C4-2B (cell line): ENCODE measurements at regions not wholly inside any gene's neighbourhood (a gene's known extent, or its start where the extent isn't known, plus 50 kb on each side); places are given as distances from the start of the nearest gene placed in this dataset.

Experiments used
- H3K27ac ChIP-seq: fragments of 450-650 bp; 2 replicates; pipeline ENCODE4 v1.5.1; 2017
- CTCF ChIP-seq: fragments of 450-650 bp; conservative IDR thresholded peaks from 2 replicates; pipeline ENCODE4 v1.5.1; 2017; ENCODE audit warnings: mild to moderate bottlenecking
- ZFX ChIP-seq: fragments of 450-650 bp; IDR thresholded peaks from 2 replicates; pipeline ENCODE4 v1.6.1; 2017

- no peak overlapping the region for H3K27ac ChIP-seq
- TF ChIP-seq ZFX (no peak), CTCF (no peak)
Observed at GRCh38 chr9:108001237-108001636, 511.7 kb upstream of the KLF4 start.

DNA sequence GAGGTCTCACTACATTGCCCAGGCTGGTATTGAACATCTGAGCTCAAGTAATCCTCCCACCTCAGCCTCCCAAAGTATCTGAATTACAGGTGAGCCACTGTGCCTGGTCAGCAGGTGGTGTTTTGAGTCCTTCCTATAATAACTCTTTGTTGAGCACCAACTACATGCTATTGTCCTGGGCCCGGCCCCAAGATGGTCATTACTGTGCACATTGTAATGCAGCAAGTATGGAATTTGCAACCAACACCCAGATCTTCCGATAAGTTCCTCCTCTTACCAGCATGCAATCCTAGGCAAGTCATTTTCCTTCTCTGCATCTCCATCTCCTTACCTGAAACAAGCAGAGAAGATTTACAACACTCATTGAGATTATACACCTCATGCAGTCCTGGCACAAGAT lies 510.3 kb upstream of the KLF4 start:
- no peak overlapping the region for H3K27ac ChIP-seq
- TF ChIP-seq CTCF (no peak), ZFX (no peak)

- TF ChIP-seq CTCF (no peak), ZFX (no peak)
- H3K27ac ChIP-seq, result no peak overlapping the region
Observed at GRCh38 chr9:107999011-107999410, 509.4 kb upstream of the KLF4 start.

GRCh38 chr9:107994648-107995047 lies 505.1 kb upstream of the KLF4 start:
- H3K27ac ChIP-seq, result no peak overlapping the region

DNA sequence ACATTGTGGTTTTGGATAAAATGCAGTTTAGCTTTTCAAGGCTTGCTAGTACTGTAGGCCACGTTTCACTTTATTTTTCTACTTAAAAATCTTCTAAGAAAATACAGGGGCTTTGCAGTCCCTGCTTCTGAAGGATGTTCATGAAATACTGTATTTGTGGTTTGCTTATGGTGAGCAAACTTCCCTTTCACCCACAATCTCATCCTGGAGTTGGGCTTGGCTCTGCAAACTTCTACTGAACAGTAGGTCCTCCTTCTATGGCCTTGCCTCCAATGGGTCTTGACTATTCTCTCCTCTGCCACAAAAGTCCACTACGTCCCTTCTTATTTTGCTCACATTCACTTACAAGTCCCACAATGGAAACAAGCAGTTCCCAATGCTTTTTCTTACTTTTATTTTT lies 502.7 kb upstream of the KLF4 start:
- TF ChIP-seq ZFX (no peak), CTCF (no peak)
- H3K27ac ChIP-seq, result no peak overlapping the region

More at GRCh38 chr9:107994648-107995047, 505.1 kb upstream of the KLF4 start:
- TF ChIP-seq ZFX (no peak), CTCF (no peak)

DNA sequence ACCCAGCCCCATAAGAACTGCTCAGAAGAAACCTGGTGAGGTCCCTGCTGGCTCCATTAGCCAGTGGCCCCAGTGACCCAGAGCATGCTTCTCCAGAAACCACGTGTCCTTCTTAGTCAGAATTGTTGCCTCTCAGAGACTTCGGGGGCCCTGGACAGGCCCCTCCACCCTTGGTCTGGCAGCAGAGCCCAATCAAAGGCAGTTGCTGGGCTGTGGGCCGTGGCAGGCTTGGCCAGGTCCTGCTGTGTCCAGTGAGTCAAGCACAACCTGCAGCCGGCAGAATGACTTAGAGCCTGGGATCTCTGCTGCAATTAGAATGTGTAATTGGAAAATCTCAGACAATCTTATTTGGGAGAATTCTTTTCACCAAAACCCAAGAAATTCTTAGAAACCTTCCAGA lies 502.0 kb upstream of the KLF4 start:
- TF ChIP-seq CTCF (no peak), ZFX (no peak)
- no peak overlapping the region for H3K27ac ChIP-seq

DNA sequence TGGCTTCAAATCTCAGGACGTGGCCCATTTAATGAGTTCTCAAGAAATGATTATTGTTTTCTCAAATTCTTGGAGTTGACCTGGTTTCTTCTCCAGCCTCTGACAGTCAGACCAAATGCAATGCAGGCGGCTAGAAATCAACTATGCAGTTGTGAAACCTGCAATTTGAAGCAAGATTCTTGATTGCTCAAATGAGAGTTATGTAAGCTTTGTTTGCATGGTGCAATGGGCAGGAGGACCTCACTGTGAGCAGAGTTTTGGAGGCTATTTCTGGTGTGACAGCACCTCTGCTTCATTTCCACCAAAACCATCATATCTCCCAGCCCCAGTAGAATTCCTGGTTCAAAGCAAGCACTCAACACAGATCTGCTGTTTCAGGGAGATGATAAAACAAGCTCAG lies 500.0 kb upstream of the KLF4 start:
- TF ChIP-seq ZFX, result no peak
- no peak for TF ChIP-seq CTCF
- no peak overlapping the region for H3K27ac ChIP-seq

GRCh38 chr9:107989099-107989498 lies 499.5 kb upstream of the KLF4 start:
- H3K27ac ChIP-seq, result no peak overlapping the region
- no peak for TF ChIP-seq ZFX
- TF ChIP-seq CTCF, result no peak
